IMR-90 (cell line): ENCODE measurements at regions not wholly inside any gene's neighbourhood (a gene's known extent, or its start where the extent isn't known, plus 50 kb on each side); places are given as distances from the start of the nearest gene placed in this dataset.

Experiments
- MAFK ChIP-seq: IDR thresholded peaks from 2 replicates; pipeline ENCODE4 v1.6.1; 2012; ENCODE audit warnings: low read depth, low read length, improper control_type of control experiment
- TF ChIP-seq, protein P1 (sequence below): conservative IDR thresholded peaks from 2 replicates; pipeline ENCODE4 v1.5.1; 2012; ENCODE audit warnings: mild to moderate bottlenecking, low read depth, low read length, improper control_type of control experiment
- TF ChIP-seq, protein P2 (sequence below): fragments of 150-350 bp; IDR thresholded peaks from 2 replicates; pipeline ENCODE4 v1.6.1; 2016; ENCODE audit warnings: low read depth, mild to moderate bottlenecking, low read length, moderate library complexity, borderline replicate concordance

DNA sequence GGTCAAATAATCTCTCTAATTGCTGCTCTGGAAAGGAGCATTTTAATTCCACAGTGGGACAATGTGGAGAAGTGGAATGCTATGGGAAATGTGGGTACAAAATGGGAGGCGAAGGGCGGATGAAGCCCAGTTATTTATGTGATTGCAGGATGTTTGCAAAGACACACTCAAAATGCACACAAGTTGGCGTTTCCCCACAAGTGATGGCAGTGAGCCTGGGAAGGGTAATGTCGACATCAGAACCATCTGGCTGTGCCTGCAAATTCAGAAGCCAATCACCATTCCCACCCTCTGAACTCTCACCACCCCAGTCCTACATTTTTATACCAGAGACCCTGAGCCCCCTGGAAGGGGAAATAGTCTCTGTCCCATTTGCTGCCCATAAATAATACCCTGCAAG lies 201.1 kb downstream of the SOX9 start:
- TF ChIP-seq, protein P1, sequence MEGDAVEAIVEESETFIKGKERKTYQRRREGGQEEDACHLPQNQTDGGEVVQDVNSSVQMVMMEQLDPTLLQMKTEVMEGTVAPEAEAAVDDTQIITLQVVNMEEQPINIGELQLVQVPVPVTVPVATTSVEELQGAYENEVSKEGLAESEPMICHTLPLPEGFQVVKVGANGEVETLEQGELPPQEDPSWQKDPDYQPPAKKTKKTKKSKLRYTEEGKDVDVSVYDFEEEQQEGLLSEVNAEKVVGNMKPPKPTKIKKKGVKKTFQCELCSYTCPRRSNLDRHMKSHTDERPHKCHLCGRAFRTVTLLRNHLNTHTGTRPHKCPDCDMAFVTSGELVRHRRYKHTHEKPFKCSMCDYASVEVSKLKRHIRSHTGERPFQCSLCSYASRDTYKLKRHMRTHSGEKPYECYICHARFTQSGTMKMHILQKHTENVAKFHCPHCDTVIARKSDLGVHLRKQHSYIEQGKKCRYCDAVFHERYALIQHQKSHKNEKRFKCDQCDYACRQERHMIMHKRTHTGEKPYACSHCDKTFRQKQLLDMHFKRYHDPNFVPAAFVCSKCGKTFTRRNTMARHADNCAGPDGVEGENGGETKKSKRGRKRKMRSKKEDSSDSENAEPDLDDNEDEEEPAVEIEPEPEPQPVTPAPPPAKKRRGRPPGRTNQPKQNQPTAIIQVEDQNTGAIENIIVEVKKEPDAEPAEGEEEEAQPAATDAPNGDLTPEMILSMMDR, result no peak
- TF ChIP-seq, protein P2, sequence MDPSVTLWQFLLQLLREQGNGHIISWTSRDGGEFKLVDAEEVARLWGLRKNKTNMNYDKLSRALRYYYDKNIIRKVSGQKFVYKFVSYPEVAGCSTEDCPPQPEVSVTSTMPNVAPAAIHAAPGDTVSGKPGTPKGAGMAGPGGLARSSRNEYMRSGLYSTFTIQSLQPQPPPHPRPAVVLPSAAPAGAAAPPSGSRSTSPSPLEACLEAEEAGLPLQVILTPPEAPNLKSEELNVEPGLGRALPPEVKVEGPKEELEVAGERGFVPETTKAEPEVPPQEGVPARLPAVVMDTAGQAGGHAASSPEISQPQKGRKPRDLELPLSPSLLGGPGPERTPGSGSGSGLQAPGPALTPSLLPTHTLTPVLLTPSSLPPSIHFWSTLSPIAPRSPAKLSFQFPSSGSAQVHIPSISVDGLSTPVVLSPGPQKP, result no peak
- TF ChIP-seq MAFK, result no peak
